ENCODE measurements at regions not wholly inside any gene's neighbourhood (a gene's known extent, or its start where the extent isn't known, plus 50 kb on each side); places are given as distances from the start of the nearest gene placed in this dataset.

DNA sequence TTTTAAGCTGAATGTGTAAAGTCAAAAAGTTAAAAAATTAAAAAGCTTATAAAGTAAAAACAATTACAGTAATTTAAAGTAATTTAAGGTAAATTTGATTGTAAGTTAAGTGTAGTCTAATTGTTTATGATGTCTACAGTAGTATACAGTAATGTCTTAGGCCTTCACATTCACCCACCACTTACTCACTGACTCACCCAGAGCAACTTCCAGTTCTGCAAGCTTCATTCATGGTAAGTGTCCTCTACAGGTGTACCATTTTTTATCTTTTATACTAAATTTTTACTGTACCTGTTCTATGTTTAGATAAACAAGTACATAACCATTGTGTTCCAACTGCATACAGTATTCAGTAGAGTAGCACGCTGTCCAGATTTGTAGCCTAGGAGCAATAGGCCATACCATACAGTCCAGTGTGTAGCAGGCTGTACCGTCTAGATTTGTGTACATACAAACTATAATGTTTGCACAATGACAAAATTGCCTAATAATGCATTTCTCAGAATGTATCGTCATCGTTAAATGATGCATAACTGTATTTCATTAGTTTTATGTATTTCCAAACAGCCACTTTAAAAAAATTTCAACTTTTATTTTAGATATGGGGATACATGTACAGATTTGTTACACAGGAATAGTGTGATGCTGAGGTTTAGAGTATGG lies 319.3 kb downstream of the DYSF start:
- Histone ChIP-seq H3K9me3 (no peaks in the 10 kb centered on the region), H3K4me1 (no peaks in the 10 kb centered on the region), H3K27me3 (no peaks in the 10 kb centered on the region), H3K4me3 (no peak overlapping the region), H3K27ac (no peak overlapping the region), H3K36me3 (no peaks in the 10 kb centered on the region)
- TF ChIP-seq POLR2A (IDR thresholded peaks at IDR 0.05): no peak
- TF ChIP-seq, protein P1, sequence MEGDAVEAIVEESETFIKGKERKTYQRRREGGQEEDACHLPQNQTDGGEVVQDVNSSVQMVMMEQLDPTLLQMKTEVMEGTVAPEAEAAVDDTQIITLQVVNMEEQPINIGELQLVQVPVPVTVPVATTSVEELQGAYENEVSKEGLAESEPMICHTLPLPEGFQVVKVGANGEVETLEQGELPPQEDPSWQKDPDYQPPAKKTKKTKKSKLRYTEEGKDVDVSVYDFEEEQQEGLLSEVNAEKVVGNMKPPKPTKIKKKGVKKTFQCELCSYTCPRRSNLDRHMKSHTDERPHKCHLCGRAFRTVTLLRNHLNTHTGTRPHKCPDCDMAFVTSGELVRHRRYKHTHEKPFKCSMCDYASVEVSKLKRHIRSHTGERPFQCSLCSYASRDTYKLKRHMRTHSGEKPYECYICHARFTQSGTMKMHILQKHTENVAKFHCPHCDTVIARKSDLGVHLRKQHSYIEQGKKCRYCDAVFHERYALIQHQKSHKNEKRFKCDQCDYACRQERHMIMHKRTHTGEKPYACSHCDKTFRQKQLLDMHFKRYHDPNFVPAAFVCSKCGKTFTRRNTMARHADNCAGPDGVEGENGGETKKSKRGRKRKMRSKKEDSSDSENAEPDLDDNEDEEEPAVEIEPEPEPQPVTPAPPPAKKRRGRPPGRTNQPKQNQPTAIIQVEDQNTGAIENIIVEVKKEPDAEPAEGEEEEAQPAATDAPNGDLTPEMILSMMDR (IDR thresholded peaks at IDR 0.05): no peak
- no peak for DNase-seq

DNA sequence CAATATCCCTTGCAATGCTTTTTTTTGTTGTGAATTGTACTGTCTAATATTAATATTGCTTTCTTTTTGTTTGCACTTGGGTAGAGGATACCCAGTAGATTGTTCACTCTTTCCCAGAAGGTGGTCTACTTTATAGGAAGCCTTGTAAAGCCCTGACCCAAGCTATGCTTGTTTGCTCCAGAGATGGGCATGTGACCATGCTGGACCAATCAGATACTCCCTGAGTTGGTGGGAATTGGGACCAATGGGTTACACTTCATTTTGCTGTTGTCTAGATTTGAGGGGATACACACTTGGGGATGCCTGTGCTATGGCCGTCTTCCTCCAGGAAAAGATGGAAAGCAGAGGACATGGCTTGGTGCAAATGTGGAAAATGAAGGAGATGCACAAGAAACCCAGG lies 314.3 kb downstream of the DYSF start:
- H3K4me3 ChIP-seq: no peak overlapping the region
- no peak for DNase-seq
- TF ChIP-seq POLR2A (IDR thresholded peaks at IDR 0.05): no peak
- TF ChIP-seq, protein P1 (IDR thresholded peaks at IDR 0.05): no peak
- no peaks in the 10 kb centered on the region for H3K9me3 ChIP-seq
- no peaks in the 10 kb centered on the region for H3K4me1 ChIP-seq
- H3K36me3 ChIP-seq: no peaks in the 10 kb centered on the region
- no peaks in the 10 kb centered on the region for H3K27me3 ChIP-seq
- no peak overlapping the region for H3K27ac ChIP-seq

DNA sequence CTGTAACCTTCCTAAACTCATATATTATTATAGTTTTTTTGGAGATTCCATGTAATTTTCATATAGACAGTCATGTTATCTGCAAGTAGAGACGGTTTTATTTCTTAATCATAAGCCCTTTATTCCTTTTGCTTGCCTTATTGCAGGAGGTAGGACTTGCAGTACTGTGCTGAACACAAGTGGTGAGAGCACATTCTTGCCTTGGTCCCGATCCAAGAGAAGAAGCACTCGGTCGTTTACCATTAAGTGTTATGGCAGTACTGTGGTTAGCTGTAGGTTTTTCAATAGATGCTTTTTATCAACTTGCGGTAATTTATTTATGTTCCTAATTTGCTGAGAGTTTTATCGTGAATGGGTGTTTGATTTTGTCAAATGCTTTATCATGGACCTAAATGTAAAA lies 305.7 kb downstream of the DYSF start:
- Histone ChIP-seq H3K4me3 (no peak overlapping the region), H3K9me3 (no peaks in the 10 kb centered on the region), H3K27me3 (no peaks in the 10 kb centered on the region), H3K4me1 (no peaks in the 10 kb centered on the region), H3K27ac (no peak overlapping the region), H3K36me3 (no peaks in the 10 kb centered on the region)
- DNase-seq: no peak
- no peak for TF ChIP-seq POLR2A (IDR thresholded peaks at IDR 0.05)
- TF ChIP-seq, protein P1 (IDR thresholded peaks at IDR 0.05): no peak

DNA sequence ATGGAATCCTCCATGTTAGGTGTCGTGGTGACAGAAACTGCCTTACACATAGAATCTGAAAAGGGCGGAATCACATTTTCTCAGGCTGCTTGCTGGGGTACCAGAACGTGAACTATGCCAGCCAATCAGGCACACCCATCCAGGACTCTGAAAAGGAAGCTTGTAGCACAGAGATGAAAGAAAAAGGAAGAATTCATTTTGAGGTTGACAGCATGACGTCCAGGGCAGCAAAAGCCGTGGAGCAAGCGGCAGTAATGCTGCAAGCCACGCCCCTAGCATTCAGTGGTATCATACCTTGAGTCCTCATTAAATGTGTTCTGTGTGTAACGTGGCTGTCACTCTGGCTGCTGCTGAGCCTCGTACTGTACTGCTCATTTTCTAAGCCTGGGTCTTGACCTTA lies 304.0 kb downstream of the DYSF start:
- no peaks in the 10 kb centered on the region for H3K36me3 ChIP-seq
- no peak overlapping the region for H3K4me3 ChIP-seq
- no peak for TF ChIP-seq POLR2A (IDR thresholded peaks at IDR 0.05)
- TF ChIP-seq, protein P1 (IDR thresholded peaks at IDR 0.05): no peak
- no peak for DNase-seq
- H3K27me3 ChIP-seq: no peaks in the 10 kb centered on the region
- no peaks in the 10 kb centered on the region for H3K4me1 ChIP-seq
- no peaks in the 10 kb centered on the region for H3K9me3 ChIP-seq
- H3K27ac ChIP-seq: no peak overlapping the region

DNA sequence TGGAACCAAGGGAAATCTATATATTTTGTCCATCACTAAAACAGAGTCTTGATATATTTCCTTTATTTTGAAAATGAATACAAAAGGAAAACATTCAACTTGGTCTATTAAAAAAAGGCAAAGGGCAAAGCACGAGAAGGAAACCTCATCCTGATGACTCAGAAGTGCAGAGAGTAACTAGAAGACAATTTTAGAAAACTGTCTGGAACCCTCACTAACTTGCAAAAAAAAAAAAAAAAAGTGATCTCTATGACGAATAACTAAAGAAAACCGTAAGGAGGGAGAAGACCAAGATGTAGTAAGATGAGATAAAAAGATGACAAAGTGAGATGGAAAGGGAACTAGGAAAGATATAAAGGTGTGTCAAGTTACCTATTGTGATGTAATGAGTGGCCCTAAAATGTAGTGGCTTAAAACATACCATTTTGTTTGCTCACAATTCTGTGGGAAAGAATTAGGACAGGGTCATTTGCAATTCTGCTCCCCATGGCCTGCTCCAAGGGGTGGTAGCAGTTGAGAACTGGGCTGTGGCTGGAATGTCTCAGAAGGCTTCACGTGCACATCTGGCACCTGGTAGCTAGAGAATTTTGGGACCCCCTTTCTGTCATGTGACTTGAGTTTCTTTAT lies 303.0 kb downstream of the DYSF start:
- Histone ChIP-seq H3K27ac (no peak overlapping the region), H3K4me1 (no peaks in the 10 kb centered on the region), H3K27me3 (no peaks in the 10 kb centered on the region), H3K36me3 (no peaks in the 10 kb centered on the region), H3K9me3 (no peaks in the 10 kb centered on the region), H3K4me3 (no peak overlapping the region)
- DNase-seq: no peak
- TF ChIP-seq, protein P1 (IDR thresholded peaks at IDR 0.05): no peak
- TF ChIP-seq POLR2A (IDR thresholded peaks at IDR 0.05): no peak

Data from Peyer's patch (tissue), 4 donors.